ENCODE measurements at regions not wholly inside any gene's neighbourhood (a gene's known extent, or its start where the extent isn't known, plus 50 kb on each side); places are given as distances from the start of the nearest gene placed in this dataset.

GRCh38 chr10:78815702-78816334 lies 252.9 kb upstream of the ZMIZ1 start:
- H3K27me3 ChIP-seq (replicated peaks; ENCODE audit: insufficient read depth): no peaks in the 10 kb centered on the region
- no peak overlapping the region for H3K27ac ChIP-seq
- DNase-seq (ENCODE audit: low spot score) (no peak), ATAC-seq (ENCODE audit: insufficient number of reproducible peaks, low FRiP score, low read depth) (no peak)
- H3K36me3 ChIP-seq: no peaks in the 10 kb centered on the region
- no peak overlapping the region for H3K4me3 ChIP-seq
- H3K9me3 ChIP-seq: no peaks in the 10 kb centered on the region
- no peaks in the 10 kb centered on the region for H3K4me1 ChIP-seq (ENCODE audit: control insufficient read depth in 1 of 2, low read depth in 2 of 2)
- TF ChIP-seq CTCF (IDR thresholded peaks at IDR 0.05): no peak

- ATAC-seq (ENCODE audit: insufficient number of reproducible peaks, low FRiP score, low read depth) (no peak), DNase-seq (ENCODE audit: low spot score) (no peak)
- TF ChIP-seq CTCF (IDR thresholded peaks at IDR 0.05): no peak
- H3K9me3 ChIP-seq: no peaks in the 10 kb centered on the region
- no peaks in the 10 kb centered on the region for H3K27me3 ChIP-seq (replicated peaks; ENCODE audit: insufficient read depth)
- no peak overlapping the region for H3K27ac ChIP-seq
- no peaks in the 10 kb centered on the region for H3K4me1 ChIP-seq (ENCODE audit: control insufficient read depth in 1 of 2, low read depth in 2 of 2)
- H3K4me3 ChIP-seq: no peak overlapping the region
- H3K36me3 ChIP-seq: no peaks in the 10 kb centered on the region
Observed at GRCh38 chr10:78817361-78817760, 251.4 kb upstream of the ZMIZ1 start.

- Histone ChIP-seq H3K4me3 (no peak overlapping the region), H3K36me3 (no peaks in the 10 kb centered on the region), H3K27me3 (replicated peaks; ENCODE audit: insufficient read depth) (no peaks in the 10 kb centered on the region), H3K4me1 (ENCODE audit: control insufficient read depth in 1 of 2, low read depth in 2 of 2) (no peaks in the 10 kb centered on the region), H3K27ac (no peak overlapping the region), H3K9me3 (no peaks in the 10 kb centered on the region)
- TF ChIP-seq CTCF (IDR thresholded peaks at IDR 0.05): no peak
- ATAC-seq (ENCODE audit: insufficient number of reproducible peaks, low FRiP score, low read depth) (no peak), DNase-seq (ENCODE audit: low spot score) (no peak)
Observed at GRCh38 chr10:78817804-78818203, 251.0 kb upstream of the ZMIZ1 start.

- ATAC-seq (ENCODE audit: insufficient number of reproducible peaks, low FRiP score, low read depth) (no peak), DNase-seq (ENCODE audit: low spot score) (no peak)
- Histone ChIP-seq H3K27ac (no peak overlapping the region), H3K4me3 (no peak overlapping the region), H3K4me1 (ENCODE audit: control insufficient read depth in 1 of 2, low read depth in 2 of 2) (no peaks in the 10 kb centered on the region), H3K9me3 (no peaks in the 10 kb centered on the region), H3K27me3 (replicated peaks; ENCODE audit: insufficient read depth) (no peaks in the 10 kb centered on the region), H3K36me3 (no peaks in the 10 kb centered on the region)
- no peak for TF ChIP-seq CTCF (IDR thresholded peaks at IDR 0.05)
Observed at GRCh38 chr10:78819361-78820006, 249.3 kb upstream of the ZMIZ1 start.

- no peaks in the 10 kb centered on the region for H3K9me3 ChIP-seq
- no peaks in the 10 kb centered on the region for H3K36me3 ChIP-seq
- H3K27me3 ChIP-seq (replicated peaks; ENCODE audit: insufficient read depth): no peaks in the 10 kb centered on the region
- TF ChIP-seq CTCF (IDR thresholded peaks at IDR 0.05): no peak
- H3K4me1 ChIP-seq (ENCODE audit: control insufficient read depth in 1 of 2, low read depth in 2 of 2): no peaks in the 10 kb centered on the region
- no peak for ATAC-seq (ENCODE audit: insufficient number of reproducible peaks, low FRiP score, low read depth)
- no peak overlapping the region for H3K4me3 ChIP-seq
- no peak for DNase-seq (ENCODE audit: low spot score)
- no peak overlapping the region for H3K27ac ChIP-seq
Observed at GRCh38 chr10:78820007-78820362, 248.8 kb upstream of the ZMIZ1 start.

Data from thoracic aorta (tissue), 2 donors.